ENCODE measurements at regions not wholly inside any gene's neighbourhood (a gene's known extent, or its start where the extent isn't known, plus 50 kb on each side); places are given as distances from the start of the nearest gene placed in this dataset.
"Not testable (repeated sequence)": the region's sequence is repeated elsewhere in the genome, so short reads cannot be mapped to it uniquely, and the experiment has no call there.

- Histone ChIP-seq H3K9me3 (replicated peaks in 1 of 2; ENCODE audit: control insufficient read depth in 1 of 2, insufficient read depth in 1 of 2, low read length in 2 of 2) (no peaks in the 10 kb centered on the region), H3K4me1 (ENCODE audit: control insufficient read depth in 1 of 2, insufficient read depth in 2 of 2, low read length in 2 of 2) (no peaks in the 10 kb centered on the region), H3K9ac (ENCODE audit: insufficient read depth, low read length, poor library complexity, severe bottlenecking) (no peak overlapping the region), H3K36me3 (replicated peaks in 1 of 2; ENCODE audit: control insufficient read depth in 1 of 2, insufficient read depth in 2 of 2, low read length in 2 of 2) (no peaks in the 10 kb centered on the region), H3K4me3 (replicated peaks in 1 of 3; ENCODE audit: low read depth in 2 of 3, low read length in 3 of 3) (no peak overlapping the region), H4K20me1 (ENCODE audit: insufficient read depth, low read length) (no peaks in the 10 kb centered on the region), H3K79me2 (ENCODE audit: insufficient read depth, low read length) (no peaks in the 10 kb centered on the region), H3K4me2 (replicated peaks; ENCODE audit: extremely low read depth, low read length, poor library complexity, severe bottlenecking) (no peak overlapping the region), H3K27ac (ENCODE audit: low read depth in 1 of 2, low read length in 2 of 2) (no peak overlapping the region), H2AFZ (ENCODE audit: insufficient read depth, low read depth, low read length, poor library complexity, severe bottlenecking) (no peak overlapping the region), H3K27me3 (ENCODE audit: control insufficient read depth in 2 of 2, insufficient read depth in 2 of 2, low read length in 2 of 2) (no peaks in the 10 kb centered on the region)
- Mint-ChIP-seq H3K4me1 (no peaks in the 10 kb centered on the region), H3K36me3 (no peaks in the 10 kb centered on the region), H3K4me3 (no peak overlapping the region), H3K27me3 (ENCODE audit: low read depth in 3 of 3) (peaks cover 0 to 2% (median under 1%) of the 10 kb centered on the region in 3 donors), H3K27ac (no peak overlapping the region), H3K9me3 (peaks cover 0 to 2% (median 0%) of the 10 kb centered on the region in 7 donors)
- no CpG with 5 or more reads among the region's 3 CpGs for WGBS (ENCODE audit: insufficient coverage)
- intact Hi-C loops (cut with micrococcal nuclease): no loop called here
- DNase-seq: no peak
- TF ChIP-seq CTCF (IDR thresholded peaks at IDR 0.05): no peak
These were observed 82.5 kb upstream of the LCORL start for GRCh38 chr4:18103876-18104605.

- Histone ChIP-seq H3K4me3 (replicated peaks in 1 of 3; ENCODE audit: low read depth in 2 of 3, low read length in 3 of 3) (no peak overlapping the region), H2AFZ (ENCODE audit: insufficient read depth, low read depth, low read length, poor library complexity, severe bottlenecking) (no peak overlapping the region), H3K4me1 (ENCODE audit: control insufficient read depth in 1 of 2, insufficient read depth in 2 of 2, low read length in 2 of 2) (no peaks in the 10 kb centered on the region), H3K9ac (ENCODE audit: insufficient read depth, low read length, poor library complexity, severe bottlenecking) (no peak overlapping the region), H3K79me2 (ENCODE audit: insufficient read depth, low read length) (no peaks in the 10 kb centered on the region), H3K9me3 (replicated peaks in 1 of 2; ENCODE audit: control insufficient read depth in 1 of 2, insufficient read depth in 1 of 2, low read length in 2 of 2) (no peaks in the 10 kb centered on the region), H3K36me3 (replicated peaks in 1 of 2; ENCODE audit: control insufficient read depth in 1 of 2, insufficient read depth in 2 of 2, low read length in 2 of 2) (no peaks in the 10 kb centered on the region), H3K27ac (ENCODE audit: low read depth in 1 of 2, low read length in 2 of 2) (no peak overlapping the region), H3K27me3 (ENCODE audit: control insufficient read depth in 2 of 2, insufficient read depth in 2 of 2, low read length in 2 of 2) (no peaks in the 10 kb centered on the region), H3K4me2 (replicated peaks; ENCODE audit: extremely low read depth, low read length, poor library complexity, severe bottlenecking) (no peak overlapping the region), H4K20me1 (ENCODE audit: insufficient read depth, low read length) (no peaks in the 10 kb centered on the region)
- Mint-ChIP-seq H3K27ac (no peak overlapping the region), H3K4me3 (no peak overlapping the region), H3K27me3 (ENCODE audit: low read depth in 3 of 3) (peaks cover 0 to 3% (median 1%) of the 10 kb centered on the region in 3 donors), H3K4me1 (no peaks in the 10 kb centered on the region), H3K36me3 (no peaks in the 10 kb centered on the region), H3K9me3 (peaks cover 0 to 4% (median 2%) of the 10 kb centered on the region in 7 donors)
- no peak for DNase-seq
- WGBS (ENCODE audit: insufficient coverage): 58% methylated on average over 2 of the region's 4 CpGs
- intact Hi-C loops (cut with micrococcal nuclease): no loop called here
- no peak for TF ChIP-seq CTCF (IDR thresholded peaks at IDR 0.05)
These were observed 79.1 kb upstream of the LCORL start for GRCh38 chr4:18100657-18101056.

DNA sequence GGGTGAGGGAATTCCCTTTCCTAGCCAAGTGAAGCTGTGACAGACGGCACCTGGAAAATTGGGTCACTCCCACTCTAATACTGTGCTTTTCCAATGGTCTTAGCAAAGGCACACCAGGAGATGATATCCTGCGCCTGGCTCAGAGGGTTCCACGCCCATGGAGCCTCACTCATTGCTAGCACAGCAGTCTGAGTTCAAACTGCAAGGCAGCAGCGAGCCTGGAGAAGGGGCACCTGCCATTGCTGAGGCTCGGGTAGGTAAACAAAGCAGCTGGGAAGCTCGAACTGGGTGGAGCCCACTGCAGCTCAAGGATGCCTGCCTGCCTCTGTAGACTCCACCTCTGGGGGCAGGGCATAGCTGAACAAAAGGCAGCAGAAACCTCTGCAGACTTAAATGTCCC is 68.9 kb upstream of the LCORL start:
- H3K27me3 ChIP-seq (ENCODE audit: control insufficient read depth in 2 of 2, insufficient read depth in 2 of 2, low read length in 2 of 2); H3K9ac ChIP-seq (ENCODE audit: insufficient read depth, low read length, poor library complexity, severe bottlenecking); H3K4me1 ChIP-seq (ENCODE audit: control insufficient read depth in 1 of 2, insufficient read depth in 2 of 2, low read length in 2 of 2); H3K27me3 Mint-ChIP-seq (ENCODE audit: low read depth in 3 of 3); H3K4me2 ChIP-seq (replicated peaks; ENCODE audit: extremely low read depth, low read length, poor library complexity, severe bottlenecking); H3K36me3 Mint-ChIP-seq; DNase-seq; H3K27ac Mint-ChIP-seq; H2AFZ ChIP-seq (ENCODE audit: insufficient read depth, low read depth, low read length, poor library complexity, severe bottlenecking); H3K27ac ChIP-seq (ENCODE audit: low read depth in 1 of 2, low read length in 2 of 2); H3K4me3 ChIP-seq (replicated peaks in 1 of 3; ENCODE audit: low read depth in 2 of 3, low read length in 3 of 3); H4K20me1 ChIP-seq (ENCODE audit: insufficient read depth, low read length); H3K4me1 Mint-ChIP-seq; H3K79me2 ChIP-seq (ENCODE audit: insufficient read depth, low read length); intact Hi-C loops (cut with micrococcal nuclease); H3K36me3 ChIP-seq (replicated peaks in 1 of 2; ENCODE audit: control insufficient read depth in 1 of 2, insufficient read depth in 2 of 2, low read length in 2 of 2); H3K4me3 Mint-ChIP-seq; H3K9me3 ChIP-seq (replicated peaks in 1 of 2; ENCODE audit: control insufficient read depth in 1 of 2, insufficient read depth in 1 of 2, low read length in 2 of 2): not testable (repeated sequence)
- 84% methylated on average over 5 of the region's 6 CpGs for WGBS (ENCODE audit: insufficient coverage)
- peaks cover 2 to 22% (median 12%) of the 10 kb centered on the region in 7 donors for H3K9me3 Mint-ChIP-seq
